ENCODE measurements at regions not wholly inside any gene's neighbourhood (a gene's known extent, or its start where the extent isn't known, plus 50 kb on each side); places are given as distances from the start of the nearest gene placed in this dataset.

- no peak for FAIRE-seq
Observed at GRCh38 chr1:86228546-86228945, 72.0 kb upstream of the COL24A1 start.

- no peak for FAIRE-seq
Observed at GRCh38 chr1:86227026-86227425, 70.5 kb upstream of the COL24A1 start.

GRCh38 chr1:86226204-86226603, 69.6 kb upstream of the COL24A1 start:
- no peak for FAIRE-seq

- no peak for FAIRE-seq
Observed at GRCh38 chr1:86224651-86225310, 68.2 kb upstream of the COL24A1 start.

- no peak for FAIRE-seq
Observed at GRCh38 chr1:86218859-86219258, 62.3 kb upstream of the COL24A1 start.

GRCh38 chr1:86214605-86215004, 58.0 kb upstream of the COL24A1 start:
- no peak for FAIRE-seq

GRCh38 chr1:86209346-86209745, 52.8 kb upstream of the COL24A1 start:
- no peak for FAIRE-seq

- no peak for FAIRE-seq
Observed at GRCh38 chr1:86207323-86207722, 50.8 kb upstream of the COL24A1 start.
